ENCODE measurements at regions not wholly inside any gene's neighbourhood (a gene's known extent, or its start where the extent isn't known, plus 50 kb on each side); places are given as distances from the start of the nearest gene placed in this dataset.

- DNase-seq, result no peak
Measured at GRCh38 chr3:144148356-144148755, 176.7 kb downstream of the DIPK2A start.

- DNase-seq, result no peak
Measured at GRCh38 chr3:144151983-144152382, 180.4 kb downstream of the DIPK2A start.

DNA sequence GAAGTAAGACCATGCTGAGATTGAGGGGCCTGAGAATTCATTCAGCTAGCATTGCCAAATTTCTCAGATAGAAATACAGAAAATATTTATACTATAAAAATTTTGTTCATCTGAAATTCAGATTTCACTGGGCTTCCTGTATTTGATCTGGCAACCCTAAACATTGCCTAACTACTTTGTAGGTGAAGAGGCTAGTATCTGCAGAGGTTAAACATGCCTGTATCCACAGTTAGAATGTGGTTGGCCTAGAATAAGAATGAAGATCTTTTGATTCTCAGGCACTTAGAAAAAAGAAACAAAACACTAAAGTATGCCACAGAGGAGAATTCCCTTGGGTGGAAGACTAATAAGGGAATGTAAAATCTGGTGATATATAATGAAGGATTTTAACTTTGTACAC is 189.0 kb downstream of the DIPK2A start:
- DNase-seq, result no peak

GRCh38 chr3:144162042-144162441 is 190.4 kb downstream of the DIPK2A start:
- DNase-seq, result no peak

DNA sequence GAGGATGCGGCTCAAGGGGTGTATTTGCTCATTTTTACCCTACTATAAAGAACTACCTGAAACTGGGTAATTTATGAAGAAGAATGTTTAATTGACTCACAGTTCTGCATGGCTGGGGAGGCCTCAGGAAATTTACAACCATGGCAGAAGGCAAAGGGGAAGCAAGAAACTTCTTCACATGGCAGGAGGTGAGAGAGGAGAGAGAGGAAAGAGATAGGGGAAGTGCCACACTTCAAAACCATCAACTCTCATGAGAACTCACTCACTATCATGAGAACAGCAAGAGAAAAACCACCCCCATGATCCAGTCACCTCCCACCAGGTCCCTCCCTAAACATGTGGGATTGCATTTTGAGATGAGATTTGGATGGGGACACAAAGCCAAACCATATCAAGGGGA is 192.7 kb downstream of the DIPK2A start:
- no peak for DNase-seq

DNA sequence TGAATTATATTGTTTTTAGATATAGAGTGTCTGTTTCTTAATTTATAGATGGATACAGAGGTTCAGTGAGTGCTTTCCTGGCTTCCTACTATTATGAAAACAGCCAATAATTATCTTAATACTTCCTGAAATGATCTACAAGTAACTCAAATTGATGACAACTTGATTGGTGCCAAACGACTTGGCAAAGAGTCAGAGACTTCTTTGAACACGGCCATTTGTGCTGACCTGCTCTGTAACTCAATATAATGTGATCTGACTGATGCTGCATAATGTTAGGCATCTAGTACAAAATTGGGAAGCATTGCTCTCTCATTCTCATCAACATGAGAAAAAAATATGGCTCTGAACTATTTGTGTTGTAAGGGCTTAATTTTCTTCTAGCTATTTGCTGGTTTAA is 193.9 kb downstream of the DIPK2A start:
- DNase-seq, result no peak

- no peak for DNase-seq
Measured at GRCh38 chr3:144167634-144168033, 196.0 kb downstream of the DIPK2A start.

DNA sequence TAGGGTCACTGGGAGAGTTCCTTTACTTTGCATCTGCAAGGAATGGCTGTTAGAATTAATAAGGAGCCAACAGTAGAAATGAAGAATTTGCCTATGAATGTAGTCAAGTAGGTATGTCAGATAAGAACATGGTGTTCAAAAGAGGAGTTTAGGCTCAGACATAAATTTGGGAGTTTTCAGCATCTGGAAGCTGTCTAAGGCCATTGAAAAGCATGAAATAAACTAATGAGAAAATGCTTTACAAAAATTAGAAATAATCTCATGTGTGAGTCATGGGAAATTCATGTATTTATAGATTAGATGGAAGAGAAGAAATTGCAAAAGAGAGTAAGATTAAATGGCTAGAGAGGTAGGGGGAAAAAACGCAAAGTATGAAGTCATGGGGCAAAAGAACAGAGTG is 201.9 kb downstream of the DIPK2A start:
- no peak for DNase-seq

DNA sequence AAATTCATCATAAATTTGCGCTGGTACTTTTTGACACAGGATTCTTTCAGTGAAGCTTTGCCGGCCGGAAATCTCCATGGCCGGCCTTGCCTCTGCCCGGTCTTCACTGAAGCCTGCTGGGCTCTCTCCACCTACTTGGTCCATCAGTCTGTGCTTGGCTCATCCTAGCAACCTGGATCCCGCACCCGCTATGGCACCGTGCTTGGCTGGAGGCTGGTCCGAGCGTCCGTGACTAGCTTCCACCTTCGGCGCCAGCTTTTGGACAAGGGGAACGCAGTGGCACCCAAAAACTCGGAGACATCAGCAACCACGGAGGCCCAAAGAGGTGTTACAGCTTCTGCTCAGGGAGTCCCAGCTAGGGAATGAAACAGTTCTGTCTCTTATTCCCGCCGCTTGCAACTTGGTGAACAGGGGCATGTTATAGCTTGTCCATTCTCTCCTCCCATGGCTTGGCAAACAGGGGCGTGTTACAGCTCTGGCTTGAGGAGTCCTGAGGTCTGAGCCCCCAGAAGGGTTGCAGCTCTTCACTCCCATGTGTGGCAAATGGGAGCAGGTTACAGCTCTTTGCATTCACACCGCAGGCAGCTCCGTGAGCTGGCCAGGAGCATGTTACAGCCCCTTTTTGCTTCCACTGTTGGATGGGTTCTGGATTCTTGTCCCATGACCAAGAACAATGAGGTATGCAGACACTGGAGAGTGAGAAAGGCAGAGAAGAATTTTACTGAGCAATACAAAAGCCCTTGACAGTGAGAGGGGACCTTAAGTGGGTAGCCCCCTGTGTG is 204.2 kb downstream of the DIPK2A start:
- no peak for DNase-seq

GRCh38 chr3:144177649-144178048 is 206.0 kb downstream of the DIPK2A start:
- no peak for DNase-seq

- DNase-seq, result no peak
Measured at GRCh38 chr3:144178607-144179006, 207.0 kb downstream of the DIPK2A start.

DNA sequence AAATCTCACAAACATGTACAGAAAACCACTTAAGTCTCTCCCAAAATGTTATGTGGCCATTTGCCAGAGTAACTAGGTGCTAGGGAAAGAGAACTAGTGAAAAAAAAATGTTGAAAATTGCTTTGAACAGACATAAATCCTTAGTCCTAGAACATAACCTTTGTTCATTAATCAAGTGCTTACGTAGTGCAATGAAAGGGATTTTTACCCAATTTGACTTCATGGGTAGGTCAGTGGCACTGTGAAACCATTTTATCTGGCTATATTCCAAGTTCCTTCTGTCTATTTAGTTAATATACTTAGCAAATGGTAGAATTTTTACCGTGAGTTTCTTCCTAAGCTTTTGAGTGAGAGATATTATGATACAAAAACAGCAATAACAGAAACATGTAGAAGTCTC is 209.4 kb downstream of the DIPK2A start:
- DNase-seq, result no peak

GRCh38 chr3:144182501-144182900 is 210.9 kb downstream of the DIPK2A start:
- no peak for DNase-seq

- no peak for DNase-seq
Measured at GRCh38 chr3:144185276-144185675, 213.7 kb downstream of the DIPK2A start.

DNA sequence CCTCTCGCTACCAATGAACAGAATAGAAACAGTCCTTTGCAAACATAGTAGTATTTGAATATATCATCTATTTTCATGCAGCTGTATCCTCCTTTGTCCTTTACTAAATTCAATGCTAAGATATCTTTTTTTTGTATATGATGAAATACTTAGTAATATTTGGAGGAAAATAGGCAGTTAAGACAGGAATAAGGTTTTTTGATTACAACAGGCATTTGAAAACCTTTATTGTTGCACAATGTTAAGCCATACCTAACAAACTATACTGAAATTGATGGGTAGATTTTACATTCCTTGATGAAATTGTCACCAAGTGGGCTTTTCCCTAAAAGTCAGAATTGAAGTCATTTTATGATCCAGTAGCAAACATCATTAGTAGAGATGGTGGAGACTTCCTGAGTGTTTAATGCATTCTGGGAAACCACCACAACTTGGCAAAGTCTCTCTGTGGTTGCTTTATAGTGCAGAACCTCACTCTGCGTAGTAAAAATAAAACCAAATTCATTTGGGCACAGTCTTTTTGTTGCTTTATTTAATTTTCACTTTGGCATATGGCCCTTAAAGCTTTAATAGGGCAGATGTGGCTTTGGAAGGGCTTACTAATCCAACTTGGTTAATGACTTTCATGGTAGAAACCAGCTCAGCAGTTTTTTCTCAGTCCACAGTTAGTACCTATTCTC is 216.0 kb downstream of the DIPK2A start:
- no peak for DNase-seq

- DNase-seq, result no peak
Measured at GRCh38 chr3:144189044-144189443, 217.4 kb downstream of the DIPK2A start.

DNA sequence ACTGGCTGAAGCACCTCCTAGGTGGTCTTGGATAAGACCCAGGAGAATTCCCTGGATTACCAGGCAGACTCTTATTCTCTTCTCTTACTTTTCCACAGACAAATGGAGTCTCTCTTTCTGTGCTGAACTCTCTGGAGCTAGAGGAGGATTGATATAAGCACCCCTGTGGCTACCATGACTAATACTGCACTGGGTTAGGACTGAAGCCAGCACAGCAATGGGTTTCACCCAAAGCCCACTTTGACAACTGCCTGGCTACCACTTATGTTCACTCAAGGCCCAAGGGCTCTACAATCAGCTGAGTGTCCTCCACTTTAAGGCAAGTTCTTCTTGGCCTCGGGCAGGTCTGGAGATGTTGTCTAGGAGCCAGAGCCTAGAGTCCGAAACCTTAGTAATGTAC is 225.5 kb downstream of the DIPK2A start:
- DNase-seq, result no peak

GRCh38 chr3:144197582-144197981 is 226.0 kb downstream of the DIPK2A start:
- no peak for DNase-seq

DNA sequence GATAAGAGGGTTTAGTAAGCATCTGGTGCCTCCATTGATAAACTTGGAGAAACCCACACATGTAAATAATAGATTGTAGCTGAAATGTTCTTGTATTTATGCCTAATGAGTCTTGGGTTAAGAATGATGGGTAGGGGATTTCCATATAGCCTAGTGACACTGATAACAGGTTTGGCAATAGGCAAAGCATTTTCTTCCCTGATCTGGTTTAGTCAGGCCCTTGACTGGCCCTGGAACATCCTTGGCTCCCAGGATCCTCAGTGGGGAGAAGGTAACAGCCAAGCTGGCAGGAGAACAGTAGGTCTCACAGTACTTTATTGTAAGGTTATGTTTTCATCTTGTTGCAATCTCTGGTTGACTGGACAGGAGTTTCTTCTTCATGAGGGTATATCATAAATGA is 228.4 kb downstream of the DIPK2A start:
- DNase-seq, result no peak

DNA sequence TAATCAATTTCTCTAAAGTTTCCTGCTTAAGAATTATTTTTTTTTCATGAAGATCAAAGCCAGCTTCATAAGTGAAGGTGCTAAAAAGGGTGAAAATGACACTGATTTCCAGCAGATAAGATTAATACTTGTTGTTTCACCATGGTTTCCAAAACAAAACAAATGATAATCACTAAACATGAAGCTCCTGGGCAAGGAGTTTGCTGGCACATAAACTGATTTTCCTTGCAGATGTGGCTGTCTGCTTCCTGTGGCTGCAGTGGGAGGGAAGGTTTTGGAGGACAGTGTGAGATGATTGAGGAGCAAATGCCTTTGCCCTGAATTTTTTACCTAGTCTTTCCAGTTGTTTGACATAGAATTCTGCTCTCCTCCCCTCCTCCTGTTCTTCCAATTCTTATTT is 228.8 kb downstream of the DIPK2A start:
- DNase-seq, result no peak

- DNase-seq, result no peak
Measured at GRCh38 chr3:144221761-144222160, 250.1 kb downstream of the DIPK2A start.

GRCh38 chr3:144229330-144229729 is 257.7 kb downstream of the DIPK2A start:
- DNase-seq, result no peak

DNA sequence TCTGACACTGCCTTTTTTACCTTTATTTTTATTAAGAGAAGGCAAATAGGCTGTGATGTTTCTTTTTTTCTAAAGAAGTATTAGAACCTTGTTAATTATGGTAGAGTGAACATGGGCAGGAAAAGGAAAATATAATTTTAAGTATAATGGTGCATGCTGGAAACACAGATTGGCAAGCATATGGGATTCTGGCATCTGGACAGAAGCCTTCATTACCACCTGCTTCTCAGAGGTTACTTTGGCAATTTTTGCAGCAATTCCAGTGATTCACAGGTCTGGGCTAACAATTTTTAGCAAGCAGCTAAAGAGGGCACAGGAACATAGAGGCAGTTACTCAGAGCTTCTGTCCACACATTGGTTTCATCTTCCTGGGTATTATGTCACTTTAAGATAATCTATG is 258.3 kb downstream of the DIPK2A start:
- DNase-seq, result no peak

DNA sequence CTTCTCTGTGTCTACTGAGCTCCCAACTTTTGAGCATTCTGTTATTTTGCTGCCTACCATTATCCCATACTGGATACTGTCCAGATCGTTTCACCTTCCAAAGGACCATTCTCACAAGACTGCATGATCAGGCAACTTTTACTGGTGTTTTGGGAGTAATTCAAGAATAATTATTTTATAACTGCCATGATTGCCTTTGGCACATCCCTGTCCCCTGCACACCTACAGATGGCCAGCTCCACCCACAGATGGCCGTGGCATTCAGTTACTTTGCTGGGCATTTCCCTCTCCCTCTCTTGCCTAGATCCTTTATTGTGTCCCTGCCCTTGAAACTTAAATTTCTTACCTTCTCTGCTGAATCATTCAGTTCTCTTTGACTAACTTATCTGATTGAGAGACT is 263.9 kb downstream of the DIPK2A start:
- no peak for DNase-seq

DNA sequence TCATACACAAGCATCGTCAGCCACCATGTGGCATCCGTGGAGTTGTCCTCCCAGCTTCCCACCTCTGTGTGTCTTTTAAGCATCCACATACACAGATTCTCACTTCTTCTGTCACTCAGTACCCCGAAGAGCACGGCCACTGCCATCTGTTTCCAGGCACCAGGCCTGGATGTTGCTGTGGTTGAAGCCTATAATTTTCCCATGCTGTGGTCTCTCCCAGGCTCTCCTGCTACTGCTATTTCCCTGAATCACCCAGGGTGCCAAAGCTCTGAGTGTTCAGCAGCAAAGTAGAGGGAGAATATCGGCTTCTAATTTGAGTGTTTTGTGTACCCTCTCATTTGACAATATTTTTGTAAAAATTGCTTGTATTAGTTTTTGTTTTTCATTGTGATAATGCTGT is 265.7 kb downstream of the DIPK2A start:
- no peak for DNase-seq
